ENCODE measurements at regions not wholly inside any gene's neighbourhood (a gene's known extent, or its start where the extent isn't known, plus 50 kb on each side); places are given as distances from the start of the nearest gene placed in this dataset.

DNA sequence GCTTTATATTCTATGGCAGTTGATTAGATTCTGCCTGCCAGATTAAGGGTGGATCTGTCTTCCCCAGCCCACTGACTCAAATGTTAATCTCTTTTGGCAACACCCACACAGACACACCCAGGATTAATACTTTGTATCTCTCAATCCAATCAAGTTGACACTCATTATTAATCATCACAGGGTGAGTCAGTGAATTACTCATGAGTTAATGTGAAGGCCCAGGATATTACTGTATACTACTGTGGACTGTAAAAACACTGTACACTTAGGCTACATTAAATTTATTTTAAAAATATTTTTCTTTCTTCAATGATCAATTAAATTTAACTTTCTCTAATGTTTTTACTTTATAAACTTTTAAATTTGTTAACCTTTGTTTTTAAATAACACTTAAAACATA, 87.7 kb downstream of the NAP1L3 start:
- Histone ChIP-seq H2AFZ (ENCODE audit: low read length) (no peak overlapping the region), H2BK20ac (ENCODE audit: low read depth, low read length, poor library complexity, severe bottlenecking) (no peak overlapping the region), H3K4ac (ENCODE audit: low read depth, low read length) (no peak overlapping the region), H3K79me1 (ENCODE audit: insufficient read depth, low read depth, low read length, poor library complexity, severe bottlenecking) (no peaks in the 10 kb centered on the region), H2BK5ac (ENCODE audit: insufficient read length, low read length) (no peak overlapping the region), H3K18ac (ENCODE audit: insufficient read length, low read depth, low read length) (no peak overlapping the region), H4K91ac (ENCODE audit: insufficient read length, low read depth, low read length) (no peak overlapping the region), H3K14ac (ENCODE audit: insufficient read depth, low read length) (no peak overlapping the region), H3K56ac (ENCODE audit: insufficient read length, low read depth, low read length) (no peak overlapping the region), H3K27ac (ENCODE audit: insufficient read length, low read depth, low read length) (no peak overlapping the region), H3K4me2 (ENCODE audit: insufficient read depth, insufficient read length, low read length) (no peak overlapping the region), H3K9me3 (ENCODE audit: control insufficient read depth, low read depth, low read length) (no peaks in the 10 kb centered on the region), H3K23me2 (ENCODE audit: insufficient read length, low read depth, low read length, poor library complexity, severe bottlenecking) (no peaks in the 10 kb centered on the region), H4K20me1 (ENCODE audit: control insufficient read depth, insufficient read depth, insufficient read length) (no peaks in the 10 kb centered on the region), H2AK5ac (ENCODE audit: insufficient read length, low read length) (no peak overlapping the region), H3K79me2 (ENCODE audit: insufficient read depth, low read length) (no peaks in the 10 kb centered on the region), H3K27me3 (ENCODE audit: insufficient read depth, low read length) (no peaks in the 10 kb centered on the region), H4K8ac (replicated peaks; ENCODE audit: insufficient read length, low read depth, low read length) (no peak overlapping the region), H3T11ph (ENCODE audit: low read length) (no peak overlapping the region), H3K23ac (ENCODE audit: insufficient read length, low read depth, low read length) (no peak overlapping the region), H3K9ac (ENCODE audit: extremely low read depth, insufficient read length, low read length) (no peak overlapping the region), H2BK120ac (ENCODE audit: low read depth, low read length, poor library complexity, severe bottlenecking) (no peak overlapping the region), H3K4me1 (ENCODE audit: insufficient read depth, low read length) (no peaks in the 10 kb centered on the region), H2BK15ac (ENCODE audit: low read depth, low read length) (no peak overlapping the region), H4K5ac (ENCODE audit: insufficient read length, low read depth, low read length) (no peak overlapping the region), H2BK12ac (ENCODE audit: insufficient read length, low read depth, low read length) (no peak overlapping the region)
- DNase-seq = no peak
- H3K4me3 Mint-ChIP-seq = no peak overlapping the region
- H3K36me3 Mint-ChIP-seq (ENCODE audit: insufficient read depth in 1 of 3, low read depth in 3 of 3) = peaks cover under 1 to 20% (median 6%) of the 10 kb centered on the region in 3 experiments; a peak in 4 of 7 replicates
- H3K9me3 Mint-ChIP-seq = peaks cover 6 to 8% of the 10 kb centered on the region in 2 experiments; a peak in 4 of 5 replicates
- H3K27ac Mint-ChIP-seq = no peak overlapping the region
- no peaks in the 10 kb centered on the region; a peak in 2 of 4 replicates for H3K4me1 Mint-ChIP-seq
- TF ChIP-seq, protein P1, sequence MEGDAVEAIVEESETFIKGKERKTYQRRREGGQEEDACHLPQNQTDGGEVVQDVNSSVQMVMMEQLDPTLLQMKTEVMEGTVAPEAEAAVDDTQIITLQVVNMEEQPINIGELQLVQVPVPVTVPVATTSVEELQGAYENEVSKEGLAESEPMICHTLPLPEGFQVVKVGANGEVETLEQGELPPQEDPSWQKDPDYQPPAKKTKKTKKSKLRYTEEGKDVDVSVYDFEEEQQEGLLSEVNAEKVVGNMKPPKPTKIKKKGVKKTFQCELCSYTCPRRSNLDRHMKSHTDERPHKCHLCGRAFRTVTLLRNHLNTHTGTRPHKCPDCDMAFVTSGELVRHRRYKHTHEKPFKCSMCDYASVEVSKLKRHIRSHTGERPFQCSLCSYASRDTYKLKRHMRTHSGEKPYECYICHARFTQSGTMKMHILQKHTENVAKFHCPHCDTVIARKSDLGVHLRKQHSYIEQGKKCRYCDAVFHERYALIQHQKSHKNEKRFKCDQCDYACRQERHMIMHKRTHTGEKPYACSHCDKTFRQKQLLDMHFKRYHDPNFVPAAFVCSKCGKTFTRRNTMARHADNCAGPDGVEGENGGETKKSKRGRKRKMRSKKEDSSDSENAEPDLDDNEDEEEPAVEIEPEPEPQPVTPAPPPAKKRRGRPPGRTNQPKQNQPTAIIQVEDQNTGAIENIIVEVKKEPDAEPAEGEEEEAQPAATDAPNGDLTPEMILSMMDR (conservative IDR thresholded peaks at IDR 0.05) = no peak
- H3K27me3 Mint-ChIP-seq (ENCODE audit: low read depth) = no peaks in the 10 kb centered on the region
